HG03135 (cell line): ENCODE measurements at regions not wholly inside any gene's neighbourhood (a gene's known extent, or its start where the extent isn't known, plus 50 kb on each side); places are given as distances from the start of the nearest gene placed in this dataset.

Experiments
- ATAC-seq: cut with Tn5 transposase; IDR thresholded peaks from one replicate; pipeline ENCODE4 v1.9.1; 2021; ENCODE audit warnings: mild to moderate bottlenecking, moderate library complexity; ENCODE audit not compliant: unreplicated experiment

DNA sequence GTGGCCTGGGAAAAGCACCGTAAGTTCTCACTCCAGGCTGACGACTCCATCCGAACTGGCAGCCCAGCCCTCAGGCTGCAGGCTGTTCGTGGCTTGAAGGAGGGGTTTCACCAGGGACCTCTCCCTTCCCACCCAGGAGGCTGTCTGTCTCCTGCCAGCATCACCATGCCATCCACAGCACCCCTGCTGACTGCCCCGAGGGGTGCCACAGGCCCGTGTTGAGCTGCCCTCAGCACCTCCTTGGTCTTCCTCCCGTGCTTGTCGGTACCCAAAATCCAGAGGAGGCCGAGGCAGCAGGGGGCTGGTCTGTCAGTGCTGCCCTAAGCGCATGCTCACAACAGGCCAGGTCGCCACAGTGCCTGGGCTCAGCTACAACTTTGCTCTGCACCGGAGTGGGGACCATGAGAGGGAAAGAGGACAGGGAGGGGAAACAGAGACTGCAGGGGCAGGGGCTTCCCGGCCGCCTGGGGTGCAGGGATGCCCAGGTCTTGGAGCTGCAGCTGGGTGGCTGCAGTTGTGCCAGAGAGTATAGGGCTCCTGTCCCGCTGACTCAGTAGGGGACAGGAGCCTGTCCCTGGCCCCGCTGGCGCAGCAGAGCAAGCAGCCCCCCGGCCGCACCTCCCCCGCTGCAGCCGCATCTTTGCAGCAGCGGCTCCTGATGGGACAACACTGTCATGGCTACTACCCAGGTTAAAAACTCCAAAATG, 963.7 kb upstream of the CRIM1 start:
- no peak for ATAC-seq

DNA sequence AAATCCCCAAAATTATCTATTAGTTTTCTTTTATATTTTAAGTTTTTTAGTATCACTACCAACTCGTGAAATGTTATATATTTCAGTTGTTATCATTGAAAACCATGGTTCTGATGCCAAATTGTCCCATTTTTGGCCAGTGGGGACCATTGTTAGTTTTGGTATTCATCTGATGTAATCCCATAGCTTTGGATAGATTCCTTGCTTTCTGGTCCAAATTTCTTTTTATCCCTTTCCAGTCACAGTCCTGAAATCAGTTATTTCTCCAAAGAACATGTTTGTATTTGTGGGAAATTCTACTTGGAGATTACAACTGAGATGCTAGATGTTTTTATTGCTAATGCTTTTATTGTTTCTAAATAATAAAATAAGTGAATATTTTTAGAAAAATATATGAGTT, 976.8 kb upstream of the CRIM1 start:
- ATAC-seq, result no peak

DNA sequence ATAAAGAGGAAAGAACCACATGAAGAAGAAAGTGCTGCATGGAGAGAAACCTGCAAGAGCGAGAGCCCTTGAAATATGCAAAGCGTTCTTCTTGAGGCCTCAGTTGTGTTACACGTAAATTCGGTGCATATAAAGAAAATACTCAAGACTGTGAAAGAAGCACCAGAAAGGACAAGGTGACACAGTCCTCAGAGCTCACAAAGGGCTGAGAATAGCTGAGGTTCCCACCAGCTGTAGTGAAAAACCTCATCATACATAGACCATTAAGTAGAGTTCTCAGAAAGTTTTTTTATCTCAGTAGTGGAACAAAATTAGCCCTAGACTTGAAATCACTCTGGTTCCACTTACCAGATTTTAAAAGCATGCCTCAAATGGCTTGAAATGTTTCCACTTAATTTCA, 980.7 kb upstream of the CRIM1 start:
- ATAC-seq, result no peak

GRCh38 chr2:35365859-35366258, 989.7 kb upstream of the CRIM1 start:
- ATAC-seq, result no peak

DNA sequence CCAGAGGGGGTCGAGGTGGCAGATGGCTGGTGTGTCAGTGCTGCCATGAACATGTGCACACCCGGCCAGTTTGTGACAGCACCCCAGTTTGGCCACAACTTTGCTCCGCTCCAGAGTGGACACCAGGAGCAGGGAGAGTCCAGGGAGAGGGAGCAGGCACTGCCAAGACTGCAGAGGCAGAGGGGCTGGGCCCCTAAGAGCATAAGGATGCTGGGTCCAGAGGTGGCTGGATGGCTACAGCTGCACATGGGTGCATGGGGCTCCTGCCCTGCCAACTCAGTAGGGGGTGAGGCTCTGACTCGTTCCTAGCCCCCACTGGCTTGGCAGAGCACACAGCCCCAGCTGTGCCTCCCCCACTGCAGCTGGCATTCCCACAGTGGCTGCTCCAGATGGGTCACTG, 999.2 kb upstream of the CRIM1 start:
- ATAC-seq, result no peak

- no peak for ATAC-seq
Observed at GRCh38 chr2:35355056-35355455, 1000.5 kb upstream of the CRIM1 start.

DNA sequence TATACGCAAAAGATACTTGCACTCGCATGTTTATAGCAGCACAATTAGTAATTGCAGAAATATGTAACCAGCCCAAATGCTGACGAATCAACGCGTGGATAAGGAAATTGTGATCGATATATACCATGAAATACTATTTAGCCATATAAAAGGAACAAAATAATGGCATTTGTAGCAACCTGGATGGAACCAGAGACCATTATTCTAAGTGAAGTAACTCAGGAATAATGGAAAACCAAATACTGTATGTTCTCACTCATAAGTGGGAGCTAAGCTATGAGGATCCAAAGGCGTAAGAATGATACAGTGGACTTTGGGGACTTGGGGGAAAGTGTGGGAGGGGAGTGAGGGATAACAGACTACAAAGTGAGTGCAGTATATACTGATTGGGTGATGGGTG, 1008.0 kb upstream of the CRIM1 start:
- no peak for ATAC-seq

DNA sequence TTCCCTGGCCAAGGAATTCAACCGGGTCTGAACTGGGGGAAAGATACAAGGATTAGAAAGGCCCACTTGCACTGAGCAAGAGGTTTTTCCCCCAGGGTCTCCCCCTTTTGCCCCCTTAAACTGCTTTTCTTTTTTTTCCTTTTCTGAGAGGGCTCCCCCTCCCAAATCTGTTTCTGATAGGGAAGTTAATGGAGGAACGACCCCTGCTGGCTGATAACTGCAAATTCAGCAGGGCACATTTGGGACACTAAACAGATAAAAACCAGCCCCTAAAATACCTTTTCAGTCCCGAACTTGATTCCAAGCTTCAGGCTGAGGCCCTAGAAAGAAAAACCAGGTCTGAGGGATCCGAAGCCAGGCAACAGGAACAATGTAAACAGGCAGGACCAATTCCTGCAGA, 1012.4 kb upstream of the CRIM1 start:
- no peak for ATAC-seq

GRCh38 chr2:35339211-35339610, 1016.4 kb upstream of the CRIM1 start:
- no peak for ATAC-seq

- ATAC-seq, result no peak
Observed at GRCh38 chr2:35337922-35338321, 1017.7 kb upstream of the CRIM1 start.

DNA sequence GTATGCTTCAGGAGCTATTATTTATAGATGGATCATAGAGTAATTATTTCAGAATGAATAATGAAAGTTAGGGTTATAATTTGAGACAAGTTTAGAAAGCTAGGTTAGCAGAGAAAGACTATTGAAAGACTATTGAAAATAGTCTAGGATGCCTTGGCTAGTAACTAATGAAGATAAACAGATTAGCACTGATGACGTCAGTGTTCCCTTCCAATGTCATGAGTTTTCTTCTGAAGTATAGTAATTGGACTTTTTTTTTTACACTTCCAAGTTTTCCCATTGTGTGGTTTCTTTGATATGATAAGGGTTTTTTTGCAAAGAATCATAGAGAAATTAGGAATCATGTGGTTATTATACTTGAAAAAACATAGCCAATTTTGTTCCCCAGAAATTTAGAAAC, 1041.5 kb upstream of the CRIM1 start:
- no peak for ATAC-seq

DNA sequence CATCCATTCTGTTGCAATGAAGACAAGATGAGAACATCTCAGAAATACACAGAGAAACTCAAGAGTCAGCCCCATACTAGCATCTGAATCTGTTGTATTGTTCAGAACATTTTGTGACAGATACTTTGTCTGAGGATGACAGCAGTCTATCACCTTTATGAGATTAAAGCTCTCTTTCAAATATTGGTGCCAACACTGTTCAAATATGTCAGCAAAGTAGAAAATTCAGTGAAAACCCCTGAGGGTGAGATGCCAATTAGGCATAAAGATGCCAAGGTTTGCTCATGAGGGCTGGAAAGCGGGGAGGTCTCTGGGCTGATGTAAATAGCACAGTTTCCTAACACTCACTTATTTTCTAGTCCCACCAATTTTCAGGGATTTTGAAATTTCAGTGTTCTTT, 1054.2 kb upstream of the CRIM1 start:
- no peak for ATAC-seq

DNA sequence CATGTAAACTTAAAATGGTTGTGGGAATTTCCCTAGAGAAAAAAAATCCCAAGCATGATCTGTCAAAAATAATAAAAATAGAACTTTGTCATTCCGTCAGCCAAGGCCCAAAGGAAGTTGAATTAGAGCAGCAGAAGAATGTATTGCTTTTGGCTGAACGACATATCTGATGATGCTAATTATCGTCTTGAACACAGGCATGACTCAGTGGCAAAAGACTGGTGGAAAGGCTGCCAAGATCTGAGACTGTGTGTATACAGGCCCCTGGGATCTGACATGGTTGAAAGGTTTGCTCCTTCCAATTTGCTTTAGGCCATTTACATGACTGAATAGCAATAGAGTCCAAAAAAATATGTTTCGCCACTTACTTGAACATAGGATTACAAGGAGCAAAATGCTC, 1057.1 kb upstream of the CRIM1 start:
- no peak for ATAC-seq

DNA sequence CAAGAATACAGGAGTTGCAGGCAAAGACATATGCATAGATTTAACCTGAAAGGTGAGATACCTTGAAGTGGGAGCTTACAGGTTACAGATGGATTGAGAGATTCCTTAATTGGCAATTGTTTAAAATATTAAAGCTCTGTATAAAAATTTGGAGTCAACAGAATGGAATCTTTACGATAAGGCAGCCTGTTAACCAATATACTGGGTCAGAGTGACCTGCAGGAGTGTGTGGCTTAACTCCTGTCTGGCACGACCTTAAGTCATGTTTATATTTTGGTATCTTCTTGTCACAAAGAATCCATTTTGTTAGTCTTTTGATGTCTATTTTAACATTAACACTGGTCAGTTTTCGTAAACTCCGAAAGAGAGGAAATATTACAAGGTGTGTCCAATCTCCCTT, 1058.2 kb upstream of the CRIM1 start:
- ATAC-seq, result no peak

- no peak for ATAC-seq
Observed at GRCh38 chr2:35294636-35295263, 1060.8 kb upstream of the CRIM1 start.

GRCh38 chr2:35293261-35293660, 1062.3 kb upstream of the CRIM1 start:
- no peak for ATAC-seq

DNA sequence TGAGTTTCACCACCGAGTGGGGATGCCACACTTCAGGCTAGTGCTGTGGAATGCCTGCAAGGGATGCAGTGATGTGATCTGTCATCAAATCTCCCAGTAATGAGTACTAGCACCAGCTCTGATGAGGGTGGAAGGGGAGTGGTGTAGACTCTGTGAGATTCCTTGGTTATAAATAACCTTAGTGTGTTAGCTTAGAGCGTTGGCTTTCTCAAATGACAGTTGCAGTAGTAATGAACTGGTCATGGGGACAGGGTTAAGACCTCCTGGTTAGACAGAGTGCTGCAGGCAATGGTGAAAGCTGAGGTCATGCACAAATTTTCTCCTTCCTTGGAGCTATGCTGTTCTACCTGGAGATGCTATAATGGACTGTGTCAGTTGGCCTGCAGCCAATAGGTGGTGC, 1063.4 kb upstream of the CRIM1 start:
- ATAC-seq, result no peak

GRCh38 chr2:35281702-35282101, 1073.9 kb upstream of the CRIM1 start:
- no peak for ATAC-seq

DNA sequence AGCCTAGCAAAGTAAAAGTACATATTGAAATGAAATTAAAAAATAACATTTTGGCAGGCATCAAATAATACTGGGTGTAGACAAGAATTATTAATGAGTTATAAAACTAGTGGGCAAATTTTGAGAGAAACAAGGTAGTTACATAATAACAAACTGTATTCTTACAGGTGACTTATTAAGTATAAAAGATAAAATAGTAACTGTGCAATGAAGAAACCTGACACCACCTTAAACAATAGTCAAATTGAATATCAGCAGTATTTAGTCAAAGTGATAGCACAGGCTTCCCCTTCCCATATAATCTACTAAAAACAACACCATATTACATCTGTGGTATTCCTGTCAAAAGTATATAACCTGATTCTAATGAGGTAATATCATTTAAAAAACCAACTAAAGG, 1099.8 kb upstream of the CRIM1 start:
- ATAC-seq, result no peak

- no peak for ATAC-seq
Observed at GRCh38 chr2:35251156-35251555, 1104.4 kb upstream of the CRIM1 start.

DNA sequence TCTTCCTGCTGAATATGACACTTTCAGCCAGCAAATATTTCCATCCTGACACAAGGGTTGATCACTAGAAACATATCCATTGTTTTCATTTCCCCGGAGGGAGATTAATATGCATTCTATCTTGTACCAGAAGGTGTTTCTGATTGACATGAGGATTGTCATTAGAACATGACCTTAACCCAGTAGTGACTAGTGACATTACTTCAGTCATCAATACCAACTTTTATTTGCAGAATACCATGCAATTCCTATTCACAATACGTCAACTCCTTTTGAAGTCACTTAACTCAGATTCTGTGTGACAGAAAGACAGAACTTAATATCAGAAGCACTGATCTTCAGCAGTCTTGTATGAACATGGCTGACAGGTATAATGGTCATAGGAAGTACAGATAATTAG, 1108.9 kb upstream of the CRIM1 start:
- no peak for ATAC-seq

DNA sequence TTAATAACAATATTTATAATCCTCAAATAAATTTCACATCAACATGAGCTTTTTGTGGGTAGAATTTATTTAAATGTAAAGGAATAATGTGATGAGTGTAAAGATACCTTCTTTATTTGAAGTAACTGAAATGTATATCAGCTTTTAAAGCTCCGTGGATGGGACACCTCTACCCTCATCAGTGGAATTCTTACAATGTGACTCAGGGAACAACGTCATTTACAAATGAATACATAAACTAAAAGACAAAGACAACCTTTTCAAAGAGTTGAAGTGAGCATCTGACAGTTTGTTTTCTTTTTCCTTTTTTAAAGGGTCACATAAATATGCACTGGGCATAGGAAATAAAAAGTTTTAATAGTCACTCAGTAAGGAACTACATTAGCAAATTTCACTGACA, 1127.0 kb upstream of the CRIM1 start:
- no peak for ATAC-seq

- no peak for ATAC-seq
Observed at GRCh38 chr2:35220461-35220860, 1135.1 kb upstream of the CRIM1 start.
